HG02943 (cell line): ENCODE measurements at regions not wholly inside any gene's neighbourhood (a gene's known extent, or its start where the extent isn't known, plus 50 kb on each side); places are given as distances from the start of the nearest gene placed in this dataset.

ENCODE experiments used
- ATAC-seq: cut with Tn5 transposase; IDR thresholded peaks from one replicate; pipeline ENCODE4 v1.9.1; 2021; ENCODE audit warnings: mild to moderate bottlenecking, low read depth, moderate library complexity; ENCODE audit not compliant: unreplicated experiment

GRCh38 chr2:126990200-126990599, 91.5 kb downstream of the TEX51 start:
- no peak for ATAC-seq

- no peak for ATAC-seq
These were observed 92.2 kb downstream of the TEX51 start for GRCh38 chr2:126990605-126991532.

GRCh38 chr2:126994340-126994777, 95.7 kb downstream of the TEX51 start:
- no peak for ATAC-seq

- ATAC-seq: no peak
These were observed 97.1 kb downstream of the TEX51 start for GRCh38 chr2:126995621-126996377.

- ATAC-seq: no peak
These were observed 97.6 kb downstream of the TEX51 start for GRCh38 chr2:126996378-126996699.
